ENCODE measurements at regions not wholly inside any gene's neighbourhood (a gene's known extent, or its start where the extent isn't known, plus 50 kb on each side); places are given as distances from the start of the nearest gene placed in this dataset.

GRCh38 chr15:46329876-46330275 lies 695.0 kb downstream of the SQOR start:
- DNase-seq = no peak

GRCh38 chr15:46331546-46331945 lies 696.7 kb downstream of the SQOR start:
- no peak for DNase-seq

GRCh38 chr15:46343196-46343935 lies 708.5 kb downstream of the SQOR start:
- no peak for DNase-seq

GRCh38 chr15:46344115-46344724 lies 709.4 kb downstream of the SQOR start:
- DNase-seq = no peak

- no peak for DNase-seq
These were observed 710.1 kb downstream of the SQOR start for GRCh38 chr15:46344915-46345314.

GRCh38 chr15:46354443-46354842 lies 719.6 kb downstream of the SQOR start:
- no peak for DNase-seq

- DNase-seq = no peak
These were observed 730.7 kb downstream of the SQOR start for GRCh38 chr15:46365572-46365971.

- no peak for DNase-seq
These were observed 731.7 kb downstream of the SQOR start for GRCh38 chr15:46366360-46367007.

GRCh38 chr15:46383978-46384377 lies 749.1 kb downstream of the SQOR start:
- no peak for DNase-seq

- DNase-seq = no peak
These were observed 751.5 kb downstream of the SQOR start for GRCh38 chr15:46386356-46386755.

GRCh38 chr15:46389739-46390138 lies 754.9 kb downstream of the SQOR start:
- no peak for DNase-seq

- no peak for DNase-seq
These were observed 759.6 kb downstream of the SQOR start for GRCh38 chr15:46394463-46394862.

GRCh38 chr15:46408312-46408711 lies 773.5 kb downstream of the SQOR start:
- DNase-seq = no peak

- DNase-seq = no peak
These were observed 775.0 kb downstream of the SQOR start for GRCh38 chr15:46409841-46410301.

- DNase-seq = no peak
These were observed 775.9 kb downstream of the SQOR start for GRCh38 chr15:46410705-46411104.

GRCh38 chr15:46411900-46412299 lies 777.1 kb downstream of the SQOR start:
- DNase-seq = no peak

GRCh38 chr15:46413799-46414198 lies 779.0 kb downstream of the SQOR start:
- DNase-seq = no peak

GRCh38 chr15:46416544-46416943 lies 781.7 kb downstream of the SQOR start:
- DNase-seq = no peak

GRCh38 chr15:46420990-46421389 lies 786.2 kb downstream of the SQOR start:
- no peak for DNase-seq

- DNase-seq = no peak
These were observed 806.6 kb downstream of the SQOR start for GRCh38 chr15:46441294-46442062.

GRCh38 chr15:46442184-46442583 lies 807.4 kb downstream of the SQOR start:
- DNase-seq = no peak

- no peak for DNase-seq
These were observed 808.2 kb downstream of the SQOR start for GRCh38 chr15:46442901-46443590.

All from CD4-positive, alpha-beta T cell treated with Interferon gamma for 1 hour (primary cell).